OCI-LY1 (cell line): ENCODE measurements at regions not wholly inside any gene's neighbourhood (a gene's known extent, or its start where the extent isn't known, plus 50 kb on each side); places are given as distances from the start of the nearest gene placed in this dataset.

ENCODE experiments used
- H2AFZ ChIP-seq: fragments of 200-600 bp; sonication (generic), shearing (Covaris generic); 2 replicates; pipeline ENCODE4 v1.6.0; 2014; ENCODE audit warnings: antibody characterized with exemption, mild to moderate bottlenecking, low read length
- H3F3A ChIP-seq: fragments of 200-600 bp; sonication (generic), shearing (Covaris generic); 2 replicates; pipeline ENCODE4 v1.6.0; 2014; ENCODE audit warnings: mild to moderate bottlenecking, antibody characterized with exemption, low read length, moderate library complexity; ENCODE audit not compliant: insufficient read depth
- H3K27ac ChIP-seq: fragments of 200-600 bp; sonication (generic); 2 replicates; pipeline ENCODE4 v1.5.1; 2014; ENCODE audit warnings: low read length, mixed run types, mild to moderate bottlenecking, low read depth; ENCODE audit not compliant: poor library complexity, severe bottlenecking
- H3K27me3 ChIP-seq: fragments of 200-600 bp; sonication (generic); 2 replicates; pipeline ENCODE4 v1.6.0; 2014; ENCODE audit warnings: antibody characterized with exemption, mild to moderate bottlenecking, low read length, moderate library complexity; ENCODE audit not compliant: insufficient read depth
- H3K36me3 ChIP-seq: fragments of 200-600 bp; sonication (generic); 2 replicates; pipeline ENCODE4 v1.6.1; 2014; ENCODE audit warnings: mild to moderate bottlenecking, antibody characterized with exemption, low read length, moderate library complexity, mixed read lengths; ENCODE audit not compliant: insufficient read depth
- H3K4me1 ChIP-seq: fragments of 200-600 bp; sonication (generic); 2 replicates; pipeline ENCODE4 v1.5.1; 2014; ENCODE audit warnings: mild to moderate bottlenecking, low read length, moderate library complexity; ENCODE audit not compliant: insufficient read depth, severe bottlenecking
- H3K4me2 ChIP-seq: fragments of 200-600 bp; sonication (generic), shearing (Covaris generic); 2 replicates; pipeline ENCODE4 v1.6.1; 2014; ENCODE audit warnings: low read length
- H3K4me3 ChIP-seq: fragments of 200-600 bp; sonication (generic); 2 replicates; pipeline ENCODE4 v1.5.1; 2014; ENCODE audit warnings: low read length, low read depth, mild to moderate bottlenecking, mixed read lengths; ENCODE audit not compliant: poor library complexity, severe bottlenecking
- H3K79me2 ChIP-seq: fragments of 200-600 bp; shearing (Covaris generic); 2 replicates; pipeline ENCODE4 v1.6.1; 2016; ENCODE audit warnings: mixed run types, low read length, mixed read lengths; ENCODE audit not compliant: insufficient read depth
- H3K9ac ChIP-seq: fragments of 200-600 bp; sonication (generic), shearing (Covaris generic); 2 replicates; pipeline ENCODE4 v1.6.1; 2014; ENCODE audit warnings: mild to moderate bottlenecking, low read length, mixed read lengths
- H3K9me2 ChIP-seq: fragments of 200-600 bp; sonication (generic), shearing (Covaris generic); 2 replicates; pipeline ENCODE4 v1.6.1; 2014; ENCODE audit warnings: low read depth, mild to moderate bottlenecking, low read length, mixed read lengths
- H3K9me3 ChIP-seq: fragments of 200-600 bp; shearing (Covaris generic); 2 replicates; pipeline ENCODE4 v1.6.1; 2014; ENCODE audit warnings: low read length, mixed read lengths
- H4K20me1 ChIP-seq: fragments of 200-600 bp; sonication (generic), shearing (Covaris generic); 2 replicates; pipeline ENCODE4 v1.6.0; 2016; ENCODE audit warnings: mild to moderate bottlenecking, low read length; ENCODE audit not compliant: insufficient read depth
- CTCF ChIP-seq: fragments of 200-600 bp; sonication (generic), shearing (Covaris generic); IDR thresholded peaks from 2 replicates; pipeline ENCODE4 v1.5.1; 2017; ENCODE audit warnings: mild to moderate bottlenecking, antibody characterized with exemption, low read length, moderate library complexity, mixed read lengths
- EZH2 ChIP-seq: fragments of 200-600 bp; sonication (generic), shearing (Covaris generic); IDR thresholded peaks from 2 replicates; pipeline ENCODE4 v1.8.0; 2017; ENCODE audit warnings: borderline replicate concordance, mixed run types, mild to moderate bottlenecking, antibody characterized with exemption, low read length, moderate library complexity, mixed read lengths

- no peaks in the 10 kb centered on the region for H4K20me1 ChIP-seq
- no peaks in the 10 kb centered on the region for H3K9me2 ChIP-seq
- no peak overlapping the region for H3K4me3 ChIP-seq
- no peaks in the 10 kb centered on the region for H3K4me1 ChIP-seq
- H3F3A ChIP-seq = no peaks in the 10 kb centered on the region
- no peaks in the 10 kb centered on the region for H3K36me3 ChIP-seq
- no peak overlapping the region for H3K4me2 ChIP-seq
- no peaks in the 10 kb centered on the region for H3K27me3 ChIP-seq
- H3K9ac ChIP-seq = no peak overlapping the region
- no peak overlapping the region for H3K27ac ChIP-seq
- no peaks in the 10 kb centered on the region for H3K9me3 ChIP-seq
- no peak overlapping the region for H2AFZ ChIP-seq
- H3K79me2 ChIP-seq = no peaks in the 10 kb centered on the region
- TF ChIP-seq EZH2 (no peak), CTCF (no peak)
Measured at GRCh38 chr15:77807115-77807514, 174.4 kb upstream of the LINGO1 start.

DNA sequence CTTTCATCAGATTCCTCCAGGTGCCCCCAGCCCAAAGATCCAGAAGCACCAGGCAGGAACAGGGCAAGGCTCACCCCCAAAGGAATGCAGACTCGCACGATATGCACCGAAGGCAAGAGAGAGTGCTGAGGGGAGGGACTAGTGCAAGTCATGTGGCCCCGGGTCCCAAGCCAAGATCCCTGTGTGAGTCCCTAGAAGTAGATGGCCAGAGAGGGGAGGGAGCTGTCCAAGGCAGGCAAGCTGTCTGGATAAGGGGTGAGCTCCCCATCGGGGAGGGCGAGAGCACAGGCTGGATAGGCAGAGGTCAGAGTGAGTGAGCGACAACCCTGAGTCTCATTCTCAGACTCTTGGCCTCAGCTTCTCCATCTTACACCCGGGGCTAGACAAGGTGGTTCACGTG, 171.5 kb upstream of the LINGO1 start:
- Histone ChIP-seq H3K79me2 (no peaks in the 10 kb centered on the region), H3K9me2 (no peaks in the 10 kb centered on the region), H3K4me1 (no peaks in the 10 kb centered on the region), H4K20me1 (no peaks in the 10 kb centered on the region), H3K4me3 (no peak overlapping the region), H3K36me3 (no peaks in the 10 kb centered on the region), H3K27me3 (peaks cover 3% of the 10 kb centered on the region; the same call in 1 of the 2 replicates), H3K4me2 (no peak overlapping the region), H2AFZ (no peak overlapping the region), H3F3A (no peaks in the 10 kb centered on the region), H3K9ac (no peak overlapping the region), H3K27ac (no peak overlapping the region), H3K9me3 (no peaks in the 10 kb centered on the region)
- no peak for TF ChIP-seq CTCF
- TF ChIP-seq EZH2 = no peak

DNA sequence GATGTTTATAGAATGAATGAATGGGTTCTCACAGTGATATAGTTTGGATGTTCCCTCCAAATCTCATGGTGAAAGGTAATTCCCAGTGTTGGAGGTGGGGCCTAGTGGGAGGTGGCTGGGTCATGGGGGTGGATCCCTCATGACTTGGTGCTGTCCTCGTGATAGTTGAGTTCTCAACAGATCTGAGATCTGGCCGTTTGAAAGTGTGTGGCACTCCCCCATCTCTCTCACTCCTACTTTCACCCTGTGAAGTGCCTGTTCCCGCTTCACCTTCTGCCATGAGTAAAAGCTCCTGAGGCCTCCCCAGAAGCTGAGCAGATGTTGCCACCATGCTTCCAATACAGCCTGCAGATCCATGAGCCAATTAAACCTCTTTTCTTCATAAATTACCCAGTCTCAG, 170.8 kb upstream of the LINGO1 start:
- TF ChIP-seq EZH2 = no peak
- no peak for TF ChIP-seq CTCF
- no peaks in the 10 kb centered on the region for H3K9me3 ChIP-seq

More for the DNA sequence above, 170.8 kb upstream of the LINGO1 start:
- Histone ChIP-seq H3K79me2 (no peaks in the 10 kb centered on the region), H3K4me3 (no peak overlapping the region), H3K9ac (no peak overlapping the region), H3F3A (no peaks in the 10 kb centered on the region), H3K4me2 (no peak overlapping the region), H3K4me1 (no peaks in the 10 kb centered on the region), H3K27me3 (peaks cover 3% of the 10 kb centered on the region; the same call in 1 of the 2 replicates), H3K27ac (no peak overlapping the region), H3K36me3 (no peaks in the 10 kb centered on the region), H3K9me2 (no peaks in the 10 kb centered on the region), H4K20me1 (no peaks in the 10 kb centered on the region), H2AFZ (no peak overlapping the region)
